H1 (cell line): ENCODE measurements at regions not wholly inside any gene's neighbourhood (a gene's known extent, or its start where the extent isn't known, plus 50 kb on each side); places are given as distances from the start of the nearest gene placed in this dataset.

Source experiments
- CTCF ChIA-PET: fragments of 300-600 bp; sonication (Branson Sonifier 250); formaldehyde crosslinking; loops from one replicate; lab custom pipeline; 2021; ENCODE audit not compliant: partially characterized antibody; lab: Charles Lee
- POLR2A ChIA-PET: fragments of 300-600 bp; sonication (Branson Sonifier 250); formaldehyde crosslinking; loops from one replicate; lab custom pipeline; 2021; ENCODE audit warnings: inconsistent platforms; ENCODE audit not compliant: partially characterized antibody; lab: Charles Lee
- DNase-seq, 2 experiments: peaks; one replicate each; pipeline versions ENCODE4 v3.0.0 to v3.0.0-alpha.2; 2010 to 2022; ENCODE audit warnings: low spot score in 2 of 2, low read depth in 1 of 2, mixed read lengths in 1 of 2
- FAIRE-seq: peaks from 2 replicates; lab custom pipeline; 2011; peaks lifted over from hg19 to GRCh38; lab: Jason Lieb, UNC
- H2AFZ ChIP-seq: 2 replicates; pipeline ENCODE4 v1.8.1; 2012; ENCODE audit warnings: low read length, inconsistent platforms
- H2AK5ac ChIP-seq: 2 replicates; pipeline ENCODE4 v1.6.1; 2013; ENCODE audit warnings: low read depth, low read length
- H2BK120ac ChIP-seq: replicated peaks from 2 replicates; pipeline ENCODE3; 2013; ENCODE audit warnings: low read depth, low read length, inconsistent platforms
- H2BK12ac ChIP-seq: 2 replicates; pipeline ENCODE4 v1.6.1; 2013; ENCODE audit warnings: low read depth, low read length
- H2BK15ac ChIP-seq: 2 replicates; pipeline ENCODE4 v1.6.1; 2013; ENCODE audit warnings: low read length
- H2BK20ac ChIP-seq: 2 replicates; pipeline ENCODE4 v1.6.1; 2013; ENCODE audit warnings: low read length
- H2BK5ac ChIP-seq: 2 replicates; pipeline ENCODE4 v1.6.1; 2013; ENCODE audit warnings: low read depth, low read length
- H3K14ac ChIP-seq: 2 replicates; pipeline ENCODE4 v1.6.1; 2013; ENCODE audit warnings: inconsistent platforms; ENCODE audit not compliant: insufficient read length
- H3K18ac ChIP-seq: 2 replicates; pipeline ENCODE4 v1.6.1; 2013; ENCODE audit warnings: low read length; ENCODE audit errors: extremely low read depth
- H3K23ac ChIP-seq: 2 replicates; pipeline ENCODE4 v1.6.1; 2013; ENCODE audit warnings: inconsistent platforms; ENCODE audit not compliant: insufficient read length
- H3K23me2 ChIP-seq: 2 replicates; pipeline ENCODE4 v1.6.1; 2013; ENCODE audit warnings: low read depth, low read length
- H3K27ac ChIP-seq: 2 replicates; pipeline ENCODE4 v1.6.1; 2011; ENCODE audit warnings: low read depth, low read length, inconsistent platforms
- H3K27me3 ChIP-seq, 4 experiments: replicated peaks in 1 of 4; 1 replicate in 1 of 4; 2 replicates in 3 of 4; pipeline versions ENCODE4 v1.6.1 to v1.8.1; 2011 to 2013; ENCODE audit warnings: low read length in 3 of 4, mild to moderate bottlenecking in 3 of 4, inconsistent platforms in 2 of 4, mixed read lengths in 2 of 4, moderate library complexity in 1 of 4; ENCODE audit not compliant: control insufficient read depth in 3 of 4, insufficient read depth in 3 of 4; ENCODE audit errors: extremely low read depth in 1 of 4
- H3K36me3 ChIP-seq, 4 experiments: 2 replicates each; pipeline versions ENCODE4 v1.6.1 to v1.8.1; 2011 to 2013; ENCODE audit warnings: mild to moderate bottlenecking in 4 of 4, low read length in 3 of 4, moderate library complexity in 2 of 4, control low read depth in 1 of 4, inconsistent platforms in 1 of 4; ENCODE audit not compliant: insufficient read depth in 4 of 4, control insufficient read depth in 2 of 4
- H3K4ac ChIP-seq: replicated peaks from 2 replicates; pipeline ENCODE3; 2013; ENCODE audit warnings: low read length, low read depth, mixed read lengths, inconsistent platforms; ENCODE audit not compliant: insufficient read length
- H3K4me1 ChIP-seq, 4 experiments: replicated peaks in 1 of 4; 1 replicate in 1 of 4; 2 replicates in 3 of 4; pipeline versions ENCODE4 v1.6.1 to v1.8.1; 2011 to 2013; ENCODE audit warnings: low read length in 3 of 4, inconsistent platforms in 2 of 4, mixed read lengths in 1 of 4; ENCODE audit not compliant: insufficient read depth in 4 of 4, control insufficient read depth in 3 of 4
- H3K4me2 ChIP-seq, 2 experiments: 2 replicates each; pipeline versions ENCODE4 v1.6.1 to v1.8.1; 2011 to 2013; ENCODE audit warnings: low read depth in 2 of 2, low read length in 2 of 2, control low read depth in 1 of 2, inconsistent platforms in 1 of 2, mild to moderate bottlenecking in 1 of 2; ENCODE audit not compliant: insufficient read depth in 1 of 2
- H3K4me3 ChIP-seq, 4 experiments: fragments of 200-600, 300-600 bp in 1 of 4; sonication (generic), shearing (Covaris generic), sonication (Bioruptor Twin) in 1 of 4; 2 replicates each; pipeline versions ENCODE4 v1.5.1 to v1.8.1; 2011 to 2016; ENCODE audit warnings: low read length in 4 of 4, low read depth in 3 of 4, control low read depth in 2 of 4, inconsistent platforms in 2 of 4, mild to moderate bottlenecking in 2 of 4, mixed read lengths in 1 of 4, moderate library complexity in 1 of 4; ENCODE audit not compliant: insufficient read depth in 2 of 4; ENCODE audit errors: extremely low read depth in 1 of 4
- H3K56ac ChIP-seq: replicated peaks from 2 replicates; pipeline ENCODE3; 2013; ENCODE audit warnings: low read depth, mild to moderate bottlenecking, mixed read lengths, low read length, inconsistent platforms; ENCODE audit not compliant: insufficient read length
- H3K79me1 ChIP-seq: 2 replicates; pipeline ENCODE4 v1.6.1; 2013; ENCODE audit warnings: low read depth, low read length, control low read depth
- H3K79me2 ChIP-seq, 2 experiments: 2 replicates each; pipeline versions ENCODE4 v1.6.1 to v1.8.1; 2012 to 2013; ENCODE audit warnings: low read length in 2 of 2, mild to moderate bottlenecking in 2 of 2, inconsistent platforms in 1 of 2; ENCODE audit not compliant: insufficient read depth in 2 of 2, control insufficient read depth in 1 of 2
- H3K9ac ChIP-seq, 4 experiments: replicated peaks in 1 of 4; 1 replicate in 1 of 4; 2 replicates in 3 of 4; pipeline versions ENCODE4 v1.6.1 to v1.8.1; 2011 to 2013; ENCODE audit warnings: low read depth in 3 of 4, low read length in 3 of 4, control low read depth in 2 of 4, mild to moderate bottlenecking in 2 of 4, moderate library complexity in 2 of 4, inconsistent platforms in 1 of 4; ENCODE audit errors: extremely low read depth in 1 of 4
- H3K9me3 ChIP-seq, 2 experiments: 2 replicates each; pipeline versions ENCODE4 v1.6.1 to v1.8.1; 2012 to 2013; ENCODE audit warnings: mild to moderate bottlenecking in 2 of 2, moderate library complexity in 2 of 2, control low read depth in 1 of 2, inconsistent platforms in 1 of 2, low read depth in 1 of 2, low read length in 1 of 2, mixed read lengths in 1 of 2; ENCODE audit not compliant: insufficient read depth in 2 of 2
- H4K20me1 ChIP-seq, 2 experiments: replicated peaks in 1 of 2; 2 replicates each; pipeline versions ENCODE3 to v1.8.1; 2011 to 2013; ENCODE audit warnings: inconsistent platforms in 2 of 2, low read length in 2 of 2, mild to moderate bottlenecking in 1 of 2; ENCODE audit not compliant: insufficient read depth in 2 of 2, control insufficient read depth in 1 of 2
- H4K5ac ChIP-seq: 2 replicates; pipeline ENCODE4 v1.6.1; 2013; ENCODE audit warnings: low read length, low read depth, mixed read lengths, inconsistent platforms; ENCODE audit not compliant: insufficient read length
- H4K8ac ChIP-seq: 2 replicates; pipeline ENCODE4 v1.8.0; 2013; ENCODE audit warnings: mild to moderate bottlenecking, moderate library complexity, low read length, inconsistent platforms; ENCODE audit not compliant: insufficient read depth; ENCODE audit errors: extremely low read depth
- H4K91ac ChIP-seq: replicated peaks from 2 replicates; pipeline ENCODE3; 2013; ENCODE audit warnings: low read length, mixed read lengths, inconsistent platforms; ENCODE audit not compliant: insufficient read length
- JUN ChIP-seq: IDR thresholded peaks from 2 replicates; pipeline ENCODE4 v1.6.1; 2011; ENCODE audit warnings: low read depth, mild to moderate bottlenecking, improper control_type of control experiment, low read length
- POLR2AphosphoS5 ChIP-seq: IDR thresholded peaks from 2 replicates; pipeline ENCODE4 v1.6.1; 2011; ENCODE audit warnings: low read depth, low read length
- RBBP5 ChIP-seq: IDR thresholded peaks from 2 replicates; pipeline ENCODE4 v1.7.1; 2012; ENCODE audit warnings: low read depth, mild to moderate bottlenecking, inconsistent platforms, low read length, moderate library complexity, borderline replicate concordance
- SIRT6 ChIP-seq: IDR thresholded peaks from one replicate; pipeline ENCODE4 v1.7.1; 2012; ENCODE audit warnings: low read length, inconsistent platforms
- SP1 ChIP-seq: IDR thresholded peaks from 2 replicates; pipeline ENCODE4 v1.6.1; 2011; ENCODE audit warnings: low read depth, low read length
- SP2 ChIP-seq: IDR thresholded peaks from 2 replicates; pipeline ENCODE4 v1.6.1; 2012; ENCODE audit warnings: mild to moderate bottlenecking, low read length, inconsistent platforms
- SP4 ChIP-seq: IDR thresholded peaks from 2 replicates; pipeline ENCODE4 v1.6.1; 2012; ENCODE audit warnings: low read length, inconsistent platforms
- WGBS, 2 experiments: shearing (Covaris generic) in 1 of 2; methylation state at CpG; one replicate each; pipeline versions ENCODE4 v1.1.6 to v1.1.7; 2013 to 2015; ENCODE audit warnings: low lambda C conversion rate in 2 of 2, mixed read lengths in 2 of 2, inconsistent platforms in 1 of 2, low coverage in 1 of 2, missing lambda C conversion rate in 1 of 2; ENCODE audit not compliant: insufficient replicate concordance in 2 of 2, insufficient coverage in 1 of 2, insufficient read length in 1 of 2; ENCODE audit errors: extremely low coverage in 1 of 2, missing lambda C conversion rate in 1 of 2; 5-methylcytosine and 5-hydroxymethylcytosine counted together
- TF ChIP-seq, protein P1 (sequence below): IDR thresholded peaks from 2 replicates; pipeline ENCODE4 v1.6.1; 2011; ENCODE audit warnings: low read length, improper control_type of control experiment

- WGBS, 2 experiments = 81% methylated on average over 4 of the region's 4 CpGs; no CpG with 5 or more reads in 1 of the 2 experiments
- Histone ChIP-seq H3K23ac (no peak overlapping the region), H4K91ac (no peak overlapping the region), H3K4me2 (no peak overlapping the region), H4K20me1 (no peaks in the 10 kb centered on the region), H3K18ac (no peak overlapping the region), H3K9me3 (no peaks in the 10 kb centered on the region), H3K36me3 (no peaks in the 10 kb centered on the region), H3K79me2 (no peaks in the 10 kb centered on the region), H3K4me1 (peaks cover 0 to 4% (median 1%) of the 10 kb centered on the region in 4 experiments; a peak in 3 of 7 replicates), H3K23me2 (no peaks in the 10 kb centered on the region)
- FAIRE-seq = no peak
- DNase-seq = no peak
- TF ChIP-seq, protein P1, sequence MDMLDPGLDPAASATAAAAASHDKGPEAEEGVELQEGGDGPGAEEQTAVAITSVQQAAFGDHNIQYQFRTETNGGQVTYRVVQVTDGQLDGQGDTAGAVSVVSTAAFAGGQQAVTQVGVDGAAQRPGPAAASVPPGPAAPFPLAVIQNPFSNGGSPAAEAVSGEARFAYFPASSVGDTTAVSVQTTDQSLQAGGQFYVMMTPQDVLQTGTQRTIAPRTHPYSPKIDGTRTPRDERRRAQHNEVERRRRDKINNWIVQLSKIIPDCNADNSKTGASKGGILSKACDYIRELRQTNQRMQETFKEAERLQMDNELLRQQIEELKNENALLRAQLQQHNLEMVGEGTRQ = no peak
- TF ChIP-seq POLR2AphosphoS5 = no peak
- TF ChIP-seq SP2 = no peak
- no peak for TF ChIP-seq RBBP5
- no peak for TF ChIP-seq SIRT6
- TF ChIP-seq SP4 = no peak
- no peak for TF ChIP-seq SP1
- TF ChIP-seq JUN = no peak
- TF ChIP-seq, all 59 proteins: peak for 0
- no peak overlapping the region for H2AK5ac ChIP-seq
- ChIA-PET POLR2A (no interaction called here), CTCF (interaction anchor here (1.0 to 1.1 kb wide), 3 partner anchors 17 to 398 kb away, joined by 3 read pairs; no protein-coding TSS in a partner anchor)
- no peak overlapping the region for H3K4me3 ChIP-seq
- no peaks in the 10 kb centered on the region for H3K79me1 ChIP-seq
- no peak overlapping the region for H2BK120ac ChIP-seq
- no peaks in the 10 kb centered on the region for H3K27me3 ChIP-seq
- H2BK20ac ChIP-seq = 0 out of 2 replicates have a peak overlapping the region, but pooled peaks have one; percentile 25
- no peak overlapping the region for H2AFZ ChIP-seq
- H3K4ac ChIP-seq = no peak overlapping the region
- no peak overlapping the region for H4K8ac ChIP-seq
- no peak overlapping the region for H2BK15ac ChIP-seq
- H3K14ac ChIP-seq = no peak overlapping the region
- no peak overlapping the region for H2BK12ac ChIP-seq
- peak overlapping the region; percentile 52; the same call in 1 of the 2 replicates for H2BK5ac ChIP-seq
- no peak overlapping the region for H3K9ac ChIP-seq
- no peak overlapping the region for H3K27ac ChIP-seq
- H3K56ac ChIP-seq = no peak overlapping the region
- no peak overlapping the region for H4K5ac ChIP-seq
Observed at GRCh38 chr16:87108278-87108677, 208.9 kb downstream of the C16orf95 start.
